Subcutaneous abdominal adipose tissue (tissue), 5 donors: ENCODE measurements at regions not wholly inside any gene's neighbourhood (a gene's known extent, or its start where the extent isn't known, plus 50 kb on each side); places are given as distances from the start of the nearest gene placed in this dataset.

ENCODE experiments used
- H3K27ac ChIP-seq: one replicate; pipeline ENCODE4 v1.7.0; 2013; ENCODE audit warnings: low read depth, mild to moderate bottlenecking, inconsistent platforms, low read length, moderate library complexity
- H3K27me3 ChIP-seq, 5 donors: one replicate each; pipeline ENCODE4 v1.7.0; 2013; ENCODE audit warnings: low read length in 5 of 5, inconsistent platforms in 1 of 5; ENCODE audit not compliant: control insufficient read depth in 5 of 5, insufficient read depth in 4 of 5
- H3K36me3 ChIP-seq, 5 donors: one replicate each; pipeline ENCODE4 v1.7.0; 2013; ENCODE audit warnings: low read length in 5 of 5; ENCODE audit not compliant: control insufficient read depth in 5 of 5, insufficient read depth in 5 of 5
- H3K4me1 ChIP-seq, 5 donors: one replicate each; pipeline ENCODE4 v1.7.0; 2013; ENCODE audit warnings: low read length in 5 of 5, mild to moderate bottlenecking in 3 of 5, moderate library complexity in 1 of 5; ENCODE audit not compliant: control insufficient read depth in 5 of 5, insufficient read depth in 5 of 5
- H3K4me3 ChIP-seq, 5 donors: one replicate each; pipeline ENCODE4 v1.7.0; 2013; ENCODE audit warnings: low read length in 5 of 5, low read depth in 1 of 5
- H3K9ac ChIP-seq, 5 donors: one replicate each; pipeline ENCODE4 v1.7.0; 2013; ENCODE audit warnings: low read length in 5 of 5, mild to moderate bottlenecking in 4 of 5, moderate library complexity in 3 of 5
- H3K9me3 ChIP-seq, 5 donors: one replicate each; pipeline ENCODE4 v1.7.0; 2013; ENCODE audit warnings: low read length in 5 of 5; ENCODE audit not compliant: control insufficient read depth in 5 of 5
- donor health status: healthy.
- donor health status: healthy.
- donor health status: healthy.
- donor health status: healthy.
- donor health status: healthy.

DNA sequence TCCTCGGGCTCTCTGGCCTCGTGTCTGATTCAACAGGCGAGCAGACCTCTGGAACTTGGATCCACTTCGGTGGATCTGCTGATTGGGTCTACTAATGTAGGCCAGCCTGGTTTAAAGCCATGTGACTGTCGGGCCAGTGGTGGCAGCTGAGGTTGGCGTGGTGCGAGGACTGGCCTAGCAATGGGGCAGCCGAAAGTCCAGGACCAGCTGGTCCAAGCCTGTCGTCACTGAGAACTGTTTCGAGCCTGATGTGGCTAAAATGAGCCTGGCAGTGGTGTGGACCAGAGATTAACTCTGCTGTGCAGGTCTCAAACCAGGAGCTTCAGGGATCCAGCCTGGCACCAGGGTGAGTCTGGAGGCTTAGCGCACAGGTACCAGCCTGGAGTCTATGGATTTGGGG lies 56.4 kb upstream of the ROBO1 start:
- Histone ChIP-seq H3K4me1 (no peaks in the 10 kb centered on the region), H3K27me3 (no peaks in the 10 kb centered on the region), H3K27ac (no peak overlapping the region), H3K36me3 (no peaks in the 10 kb centered on the region), H3K4me3 (no peak overlapping the region), H3K9ac (no peak overlapping the region), H3K9me3 (peaks cover 0 to 5% (median 0%) of the 10 kb centered on the region in 5 donors)

DNA sequence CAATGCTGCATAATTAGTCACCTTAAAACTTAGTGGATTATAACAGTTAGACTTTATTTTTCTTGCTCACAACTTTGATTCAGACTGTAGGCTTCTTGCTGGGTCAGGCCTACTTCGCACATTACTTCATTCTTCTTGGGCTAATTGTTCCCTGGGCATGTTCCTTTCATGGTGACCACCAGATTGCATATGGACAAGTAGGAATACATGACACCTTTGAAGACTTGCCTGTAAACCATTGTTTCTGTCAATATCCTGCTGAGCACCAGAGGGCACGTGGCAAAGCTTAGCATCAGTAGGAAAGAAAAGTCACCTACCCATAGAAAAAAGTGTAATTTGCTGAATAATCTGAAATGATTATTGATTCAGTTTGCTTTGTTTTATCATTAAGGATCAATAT lies 54.3 kb upstream of the ROBO1 start:
- H3K27ac ChIP-seq = no peak overlapping the region
- H3K4me1 ChIP-seq = no peaks in the 10 kb centered on the region
- no peak overlapping the region for H3K4me3 ChIP-seq
- no peaks in the 10 kb centered on the region for H3K36me3 ChIP-seq
- H3K9ac ChIP-seq = no peak overlapping the region
- H3K27me3 ChIP-seq = no peaks in the 10 kb centered on the region
- H3K9me3 ChIP-seq = peaks cover 0 to 4% (median 0%) of the 10 kb centered on the region in 5 donors

DNA sequence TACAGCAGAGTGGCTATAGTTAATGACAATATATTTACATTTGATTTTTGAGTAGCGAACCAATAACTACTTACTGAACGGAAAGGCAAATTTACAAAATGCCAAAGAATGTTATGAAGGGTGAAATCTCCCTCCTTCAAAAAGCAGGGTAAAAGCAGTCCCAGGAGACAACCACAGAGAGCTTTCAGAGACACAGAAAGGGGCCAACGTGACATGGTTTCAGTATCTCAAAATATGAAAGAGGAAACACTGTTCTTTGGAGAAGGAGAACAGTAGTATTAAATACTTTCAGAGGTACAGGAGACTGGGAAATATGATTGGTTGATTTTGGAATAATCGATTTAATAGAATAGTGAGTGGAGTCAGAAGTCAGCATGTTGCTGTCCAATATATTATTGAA lies 52.3 kb upstream of the ROBO1 start:
- H3K9ac ChIP-seq = no peak overlapping the region
- H3K4me1 ChIP-seq = no peaks in the 10 kb centered on the region
- H3K27me3 ChIP-seq = no peaks in the 10 kb centered on the region
- H3K36me3 ChIP-seq = no peaks in the 10 kb centered on the region
- H3K4me3 ChIP-seq = no peak overlapping the region
- peaks cover 0 to 16% (median 10%) of the 10 kb centered on the region in 5 donors for H3K9me3 ChIP-seq
- H3K27ac ChIP-seq = no peak overlapping the region

DNA sequence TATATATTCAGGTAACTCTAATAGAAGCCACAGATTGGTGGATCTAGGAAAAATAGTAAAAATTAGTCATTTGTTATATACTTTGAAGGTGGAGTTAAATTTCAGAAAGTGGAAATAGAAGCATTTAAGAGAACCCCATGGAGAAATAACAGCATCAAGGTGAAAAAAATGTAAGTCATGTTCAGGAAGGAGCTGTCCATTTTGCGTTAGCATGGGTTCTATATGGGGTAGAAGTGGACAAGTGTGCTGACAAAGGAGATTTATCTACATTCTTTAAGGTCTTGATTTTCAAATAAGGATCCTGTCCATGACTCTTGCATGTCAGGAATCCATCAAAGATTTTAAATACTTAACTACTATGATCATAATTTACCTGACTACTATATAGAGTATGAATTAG lies 50.2 kb upstream of the ROBO1 start:
- Histone ChIP-seq H3K27ac (no peak overlapping the region), H3K9ac (no peak overlapping the region), H3K27me3 (no peaks in the 10 kb centered on the region), H3K36me3 (no peaks in the 10 kb centered on the region), H3K9me3 (peaks cover 0 to 16% (median 10%) of the 10 kb centered on the region in 5 donors), H3K4me1 (no peaks in the 10 kb centered on the region), H3K4me3 (no peak overlapping the region)
